Testis (tissue), 2 donors: ENCODE measurements at regions not wholly inside any gene's neighbourhood (a gene's known extent, or its start where the extent isn't known, plus 50 kb on each side); places are given as distances from the start of the nearest gene placed in this dataset.

Experiments
- POLR2A ChIP-seq: fragments of 450-650 bp; IDR thresholded peaks from one replicate; pipeline ENCODE4 v1.6.1; 2017; ENCODE audit warnings: antibody characterized with exemption, mild to moderate bottlenecking, moderate library complexity
- TF ChIP-seq, protein P1 (sequence below), 3 experiments: fragments of 450-650 bp in 2 of 3; fragments of 200-600 bp in 1 of 3; sonication (generic) in 1 of 3; IDR thresholded peaks; one replicate each; pipeline ENCODE4 v1.5.1; 2016 to 2019; ENCODE audit warnings: antibody characterized with exemption in 3 of 3, mild to moderate bottlenecking in 2 of 3, moderate library complexity in 1 of 3

DNA sequence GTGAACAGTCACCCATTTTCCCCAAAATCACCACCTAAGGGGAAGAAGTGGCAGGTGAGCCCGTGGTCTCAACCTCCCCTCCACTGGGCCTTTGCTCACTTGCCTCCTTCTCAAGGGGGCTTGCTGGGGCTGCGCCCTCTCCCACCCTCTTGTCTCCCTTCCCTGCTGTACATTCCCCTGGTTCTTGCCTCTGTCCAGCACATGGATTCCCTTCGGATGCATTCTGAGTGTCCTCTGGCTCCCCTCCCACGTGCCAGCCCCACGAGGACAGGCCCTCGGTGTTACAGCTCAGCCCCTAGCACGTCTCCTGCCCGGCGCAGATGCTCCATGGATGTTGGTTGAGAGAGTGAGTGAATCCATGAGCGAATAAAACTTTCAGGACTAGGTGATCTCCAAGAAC, 367.8 kb upstream of the SULF2 start:
- TF ChIP-seq, protein P1, sequence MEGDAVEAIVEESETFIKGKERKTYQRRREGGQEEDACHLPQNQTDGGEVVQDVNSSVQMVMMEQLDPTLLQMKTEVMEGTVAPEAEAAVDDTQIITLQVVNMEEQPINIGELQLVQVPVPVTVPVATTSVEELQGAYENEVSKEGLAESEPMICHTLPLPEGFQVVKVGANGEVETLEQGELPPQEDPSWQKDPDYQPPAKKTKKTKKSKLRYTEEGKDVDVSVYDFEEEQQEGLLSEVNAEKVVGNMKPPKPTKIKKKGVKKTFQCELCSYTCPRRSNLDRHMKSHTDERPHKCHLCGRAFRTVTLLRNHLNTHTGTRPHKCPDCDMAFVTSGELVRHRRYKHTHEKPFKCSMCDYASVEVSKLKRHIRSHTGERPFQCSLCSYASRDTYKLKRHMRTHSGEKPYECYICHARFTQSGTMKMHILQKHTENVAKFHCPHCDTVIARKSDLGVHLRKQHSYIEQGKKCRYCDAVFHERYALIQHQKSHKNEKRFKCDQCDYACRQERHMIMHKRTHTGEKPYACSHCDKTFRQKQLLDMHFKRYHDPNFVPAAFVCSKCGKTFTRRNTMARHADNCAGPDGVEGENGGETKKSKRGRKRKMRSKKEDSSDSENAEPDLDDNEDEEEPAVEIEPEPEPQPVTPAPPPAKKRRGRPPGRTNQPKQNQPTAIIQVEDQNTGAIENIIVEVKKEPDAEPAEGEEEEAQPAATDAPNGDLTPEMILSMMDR (IDR thresholded peaks at IDR 0.05): no peak
- TF ChIP-seq POLR2A: no peak
